Liver (tissue), 8 donors: ENCODE measurements at regions not wholly inside any gene's neighbourhood (a gene's known extent, or its start where the extent isn't known, plus 50 kb on each side); places are given as distances from the start of the nearest gene placed in this dataset.

ENCODE experiments used
- DNase-seq: peaks from one replicate; pipeline ENCODE4 v3.0.0-alpha.2; 2017; ENCODE audit warnings: low spot score
- H3K27ac ChIP-seq, 2 donors: one replicate each; pipeline ENCODE4 v1.7.0; 2013; ENCODE audit warnings: inconsistent platforms in 2 of 2, low read length in 2 of 2, control low read depth in 1 of 2, low read depth in 1 of 2, mild to moderate bottlenecking in 1 of 2
- H3K27me3 ChIP-seq, 4 donors: one replicate each; pipeline versions ENCODE4 v1.6.1 to v1.7.0; 2013; ENCODE audit warnings: low read length in 3 of 4, inconsistent platforms in 1 of 4, mild to moderate bottlenecking in 1 of 4, moderate library complexity in 1 of 4; ENCODE audit not compliant: control insufficient read depth in 4 of 4, insufficient read depth in 4 of 4
- H3K36me3 ChIP-seq, 4 donors: one replicate each; pipeline versions ENCODE4 v1.6.1 to v1.7.0; 2013; ENCODE audit warnings: low read length in 3 of 4, mild to moderate bottlenecking in 3 of 4, low read depth in 1 of 4, moderate library complexity in 1 of 4; ENCODE audit not compliant: control insufficient read depth in 4 of 4, insufficient read depth in 3 of 4
- H3K4me1 ChIP-seq, 4 donors: one replicate each; pipeline versions ENCODE4 v1.6.1 to v1.7.0; 2013; ENCODE audit warnings: low read length in 3 of 4, mild to moderate bottlenecking in 3 of 4, moderate library complexity in 1 of 4; ENCODE audit not compliant: control insufficient read depth in 4 of 4, insufficient read depth in 4 of 4
- H3K4me3 ChIP-seq, 3 donors: one replicate each; pipeline versions ENCODE4 v1.6.1 to v1.7.0; 2013; ENCODE audit warnings: low read length in 3 of 3, control low read depth in 1 of 3, low read depth in 1 of 3, mild to moderate bottlenecking in 1 of 3
- H3K9ac ChIP-seq, 2 donors: one replicate each; pipeline ENCODE4 v1.7.0; 2013; ENCODE audit warnings: low read length in 2 of 2, mild to moderate bottlenecking in 2 of 2, moderate library complexity in 2 of 2, control low read depth in 1 of 2, low read depth in 1 of 2
- H3K9me3 ChIP-seq, 4 donors: one replicate each; pipeline versions ENCODE4 v1.6.1 to v1.7.0; 2013; ENCODE audit warnings: low read length in 3 of 4; ENCODE audit not compliant: control insufficient read depth in 4 of 4
- CTCF ChIP-seq: fragments of 150-350 bp; IDR thresholded peaks from 2 replicates; pipeline ENCODE4 v1.5.1; 2017; ENCODE audit warnings: improper control_type of control experiment, low read depth, low read length; ENCODE audit not compliant: missing input control
- EGR1 ChIP-seq, 2 donors: IDR thresholded peaks; 2 replicates each; pipeline ENCODE4 v1.6.1; 2016 to 2018; ENCODE audit warnings: antibody characterized with exemption in 2 of 2, low read depth in 2 of 2
- FOXA1 ChIP-seq: IDR thresholded peaks from 2 replicates; pipeline ENCODE4 v1.6.1; 2016; ENCODE audit warnings: antibody characterized with exemption
- FOXA2 ChIP-seq: IDR thresholded peaks from 2 replicates; pipeline ENCODE4 v1.6.1; 2016; ENCODE audit warnings: antibody characterized with exemption
- GABPA ChIP-seq, 2 donors: IDR thresholded peaks in 1 of 2; conservative IDR thresholded peaks in 1 of 2; 2 replicates each; pipeline ENCODE4 v1.6.1; 2016; ENCODE audit warnings: antibody characterized with exemption in 2 of 2, mild to moderate bottlenecking in 1 of 2, moderate library complexity in 1 of 2
- HNF4A ChIP-seq, 2 donors: conservative IDR thresholded peaks; 2 replicates each; pipeline ENCODE4 v1.6.1; 2016; ENCODE audit warnings: antibody characterized with exemption in 2 of 2, mild to moderate bottlenecking in 2 of 2
- HNF4G ChIP-seq: IDR thresholded peaks from 2 replicates; pipeline ENCODE4 v1.6.1; 2016; ENCODE audit warnings: antibody characterized with exemption
- JUND ChIP-seq, 2 donors: IDR thresholded peaks; 2 replicates each; pipeline ENCODE4 v1.6.1; 2016; ENCODE audit warnings: antibody characterized with exemption in 2 of 2
- RAD21 ChIP-seq, 2 donors: IDR thresholded peaks; 2 replicates each; pipeline ENCODE4 v1.6.1; 2016; ENCODE audit warnings: antibody characterized with exemption in 2 of 2, mild to moderate bottlenecking in 2 of 2
- RXRA ChIP-seq, 2 donors: IDR thresholded peaks; 2 replicates each; pipeline ENCODE4 v1.6.1; 2017 to 2018; ENCODE audit warnings: antibody characterized with exemption in 2 of 2, mild to moderate bottlenecking in 1 of 2
- SP1 ChIP-seq: IDR thresholded peaks from 2 replicates; pipeline ENCODE4 v1.6.1; 2018; ENCODE audit warnings: antibody characterized with exemption, mild to moderate bottlenecking
- TAF1 ChIP-seq: conservative IDR thresholded peaks from 2 replicates; pipeline ENCODE4 v1.6.1; 2016; ENCODE audit warnings: antibody characterized with exemption, mild to moderate bottlenecking
- YY1 ChIP-seq: IDR thresholded peaks from 2 replicates; pipeline ENCODE4 v1.6.1; 2016; ENCODE audit warnings: antibody characterized with exemption, mild to moderate bottlenecking
- ZBTB33 ChIP-seq: IDR thresholded peaks from 2 replicates; pipeline ENCODE4 v1.6.1; 2016; ENCODE audit warnings: antibody characterized with exemption
- WGBS: extraction: QIAGEN DNeasy Blood & Tissue Kit; methylation state at CpG from one replicate; pipeline ENCODE4 v1.1.7; 2013; 5-methylcytosine and 5-hydroxymethylcytosine counted together
- TF ChIP-seq, protein P1 (sequence below): IDR thresholded peaks from 2 replicates; pipeline ENCODE4 v1.6.1; 2016; ENCODE audit warnings: antibody characterized with exemption, mild to moderate bottlenecking
- TF ChIP-seq, protein P2 (sequence below): IDR thresholded peaks from 2 replicates; pipeline ENCODE4 v1.6.1; 2016; ENCODE audit warnings: antibody characterized with exemption
- TF ChIP-seq, protein P3 (sequence below): IDR thresholded peaks from 2 replicates; pipeline ENCODE4 v1.6.1; 2016; ENCODE audit warnings: antibody characterized with exemption
- donor health status: healthy.
- donor health status: healthy.
- donor health status: healthy.
- donor health status: healthy.
- donor health status: healthy.

DNA sequence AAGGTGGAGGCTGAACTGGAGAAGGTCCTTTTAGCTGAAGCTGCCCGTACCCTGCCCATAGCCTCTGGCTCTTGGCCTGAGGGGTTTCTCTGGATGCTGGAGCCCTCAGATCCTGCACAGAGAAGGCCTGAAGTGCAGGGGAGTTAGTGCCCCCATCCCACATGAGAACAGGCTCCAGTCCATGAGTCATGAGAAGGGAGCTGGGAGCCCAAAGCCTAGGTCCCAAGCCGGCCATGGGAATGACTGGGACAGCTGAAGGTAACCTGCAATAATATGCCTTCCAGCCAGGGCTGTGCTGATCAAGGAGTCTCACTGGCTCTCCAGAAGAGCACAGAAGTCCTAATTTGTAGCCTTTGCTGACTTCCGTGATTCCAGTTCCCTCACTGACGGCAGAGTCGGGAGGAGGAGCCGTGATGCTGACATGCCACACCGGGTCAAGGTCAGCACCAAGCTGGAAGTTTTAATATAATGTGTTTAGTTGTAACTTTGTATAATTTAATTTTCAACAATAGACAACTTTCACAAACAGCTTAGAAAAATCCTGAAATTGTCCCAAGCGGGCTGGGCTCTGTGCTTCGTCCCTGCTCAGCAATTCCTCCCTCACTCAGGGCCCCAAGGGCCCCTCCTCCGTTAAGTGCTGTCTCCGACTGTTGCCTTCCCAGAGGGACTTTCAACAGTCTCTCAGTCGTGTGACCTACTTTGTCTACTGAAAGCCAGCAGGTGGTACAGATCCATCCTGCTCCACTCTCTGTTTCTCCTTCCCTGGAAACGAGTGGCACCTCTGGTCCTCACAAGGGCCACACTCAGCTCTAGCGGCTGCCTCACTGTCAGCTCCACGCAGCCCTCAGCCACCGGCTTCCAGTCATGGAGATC is 387.8 kb downstream of the GADD45G start:
- peak overlapping the region in 1 of 2 donors; percentile 56 for H3K9ac ChIP-seq
- TF ChIP-seq RAD21 (IDR thresholded peaks at IDR 0.05) (peak in 1 of 2 donors; percentile 26), SP1 (peak; percentile 44), HNF4A (conservative IDR thresholded peaks at IDR 0.05) (peak; percentile 26 to 47), GABPA (IDR thresholded peaks at IDR 0.05 in 1 of 2, conservative IDR thresholded peaks at IDR 0.05 in 1 of 2) (no peak), JUND (IDR thresholded peaks at IDR 0.05) (no peak), CTCF (no peak), RXRA (IDR thresholded peaks at IDR 0.05) (peak; percentile 63 to 66)
- TF ChIP-seq, protein P1, sequence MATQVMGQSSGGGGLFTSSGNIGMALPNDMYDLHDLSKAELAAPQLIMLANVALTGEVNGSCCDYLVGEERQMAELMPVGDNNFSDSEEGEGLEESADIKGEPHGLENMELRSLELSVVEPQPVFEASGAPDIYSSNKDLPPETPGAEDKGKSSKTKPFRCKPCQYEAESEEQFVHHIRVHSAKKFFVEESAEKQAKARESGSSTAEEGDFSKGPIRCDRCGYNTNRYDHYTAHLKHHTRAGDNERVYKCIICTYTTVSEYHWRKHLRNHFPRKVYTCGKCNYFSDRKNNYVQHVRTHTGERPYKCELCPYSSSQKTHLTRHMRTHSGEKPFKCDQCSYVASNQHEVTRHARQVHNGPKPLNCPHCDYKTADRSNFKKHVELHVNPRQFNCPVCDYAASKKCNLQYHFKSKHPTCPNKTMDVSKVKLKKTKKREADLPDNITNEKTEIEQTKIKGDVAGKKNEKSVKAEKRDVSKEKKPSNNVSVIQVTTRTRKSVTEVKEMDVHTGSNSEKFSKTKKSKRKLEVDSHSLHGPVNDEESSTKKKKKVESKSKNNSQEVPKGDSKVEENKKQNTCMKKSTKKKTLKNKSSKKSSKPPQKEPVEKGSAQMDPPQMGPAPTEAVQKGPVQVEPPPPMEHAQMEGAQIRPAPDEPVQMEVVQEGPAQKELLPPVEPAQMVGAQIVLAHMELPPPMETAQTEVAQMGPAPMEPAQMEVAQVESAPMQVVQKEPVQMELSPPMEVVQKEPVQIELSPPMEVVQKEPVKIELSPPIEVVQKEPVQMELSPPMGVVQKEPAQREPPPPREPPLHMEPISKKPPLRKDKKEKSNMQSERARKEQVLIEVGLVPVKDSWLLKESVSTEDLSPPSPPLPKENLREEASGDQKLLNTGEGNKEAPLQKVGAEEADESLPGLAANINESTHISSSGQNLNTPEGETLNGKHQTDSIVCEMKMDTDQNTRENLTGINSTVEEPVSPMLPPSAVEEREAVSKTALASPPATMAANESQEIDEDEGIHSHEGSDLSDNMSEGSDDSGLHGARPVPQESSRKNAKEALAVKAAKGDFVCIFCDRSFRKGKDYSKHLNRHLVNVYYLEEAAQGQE: no peak
- peak overlapping the region; percentile 95 to 97 for H3K27ac ChIP-seq
- 54% methylated on average over 16 of the region's 16 CpGs for WGBS
- H3K4me1 ChIP-seq: peaks cover 17 to 61% (median 42%) of the 10 kb centered on the region in 4 donors
- no peaks in the 10 kb centered on the region for H3K27me3 ChIP-seq
- no peaks in the 10 kb centered on the region for H3K36me3 ChIP-seq
- no peaks in the 10 kb centered on the region for H3K9me3 ChIP-seq
- DNase-seq: no peak
- H3K4me3 ChIP-seq: no peak overlapping the region

GRCh38 chr9:89993678-89994630 is 389.1 kb downstream of the GADD45G start:
- Histone ChIP-seq H3K36me3 (no peaks in the 10 kb centered on the region), H3K27me3 (no peaks in the 10 kb centered on the region), H3K4me1 (peaks cover 17 to 66% (median 47%) of the 10 kb centered on the region in 4 donors), H3K9me3 (no peaks in the 10 kb centered on the region), H3K27ac (peak overlapping the region; percentile 95 to 97), H3K4me3 (no peak overlapping the region), H3K9ac (peak overlapping the region; percentile 61 to 84)
- DNase-seq: peak; percentile 67
- WGBS: 9% methylated on average over 5 of the region's 5 CpGs
- TF ChIP-seq FOXA1: peak; percentile 16
- peak in 1 of 2 donors; percentile 45 for TF ChIP-seq GABPA (IDR thresholded peaks at IDR 0.05 in 1 of 2, conservative IDR thresholded peaks at IDR 0.05 in 1 of 2)
- no peak for TF ChIP-seq TAF1
- TF ChIP-seq, protein P2, sequence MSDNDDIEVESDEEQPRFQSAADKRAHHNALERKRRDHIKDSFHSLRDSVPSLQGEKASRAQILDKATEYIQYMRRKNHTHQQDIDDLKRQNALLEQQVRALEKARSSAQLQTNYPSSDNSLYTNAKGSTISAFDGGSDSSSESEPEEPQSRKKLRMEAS: peak; percentile 80
- peak; percentile 78 for TF ChIP-seq ZBTB33
- TF ChIP-seq EGR1 (IDR thresholded peaks at IDR 0.05; ENCODE audit: low read depth in 2 of 2): peak in 1 of 2 donors; percentile 93
- TF ChIP-seq RXRA (IDR thresholded peaks at IDR 0.05): peak; percentile 95 to 99
- TF ChIP-seq SP1: peak; percentile 98
- TF ChIP-seq HNF4G: peak; percentile 94
- TF ChIP-seq FOXA2: peak; percentile 56
- TF ChIP-seq CTCF: no peak
- peak; percentile 85 for TF ChIP-seq YY1
- TF ChIP-seq, protein P3, sequence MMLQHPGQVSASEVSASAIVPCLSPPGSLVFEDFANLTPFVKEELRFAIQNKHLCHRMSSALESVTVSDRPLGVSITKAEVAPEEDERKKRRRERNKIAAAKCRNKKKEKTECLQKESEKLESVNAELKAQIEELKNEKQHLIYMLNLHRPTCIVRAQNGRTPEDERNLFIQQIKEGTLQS: peak; percentile 84
- peak; percentile 69 to 75 for TF ChIP-seq RAD21 (IDR thresholded peaks at IDR 0.05)
